Neutrophil (primary cell): ENCODE measurements at regions not wholly inside any gene's neighbourhood (a gene's known extent, or its start where the extent isn't known, plus 50 kb on each side); places are given as distances from the start of the nearest gene placed in this dataset.

Experiments
- H3K27ac ChIP-seq: fragments of 200-600 bp; sonication (generic); 2 replicates; pipeline ENCODE4 v1.5.1; 2016; ENCODE audit warnings: mild to moderate bottlenecking, moderate library complexity
- H3K27me3 ChIP-seq: fragments of 200-600 bp; sonication (generic); 2 replicates; pipeline ENCODE4 v1.6.0; 2016; ENCODE audit warnings: mild to moderate bottlenecking
- H3K36me3 ChIP-seq: fragments of 200-600 bp; sonication (generic); 2 replicates; pipeline ENCODE4 v1.5.1; 2017
- H3K4me1 ChIP-seq, 2 experiments: fragments of 200-600 bp in 1 of 2; sonication (generic) in 1 of 2; 1 replicate in 1 of 2; 2 replicates in 1 of 2; pipeline versions ENCODE4 v1.5.1 to v1.6.1; 2013 to 2016; ENCODE audit warnings: low read depth in 1 of 2, low read length in 1 of 2, mild to moderate bottlenecking in 1 of 2, moderate library complexity in 1 of 2; ENCODE audit not compliant: control insufficient read depth in 1 of 2, insufficient read depth in 1 of 2
- H3K4me3 ChIP-seq, 2 experiments: fragments of 200-600 bp in 1 of 2; sonication (generic) in 1 of 2; 1 replicate in 1 of 2; 2 replicates in 1 of 2; pipeline ENCODE4 v1.5.1; 2013 to 2016; ENCODE audit warnings: low read depth in 1 of 2, low read length in 1 of 2, mild to moderate bottlenecking in 1 of 2, moderate library complexity in 1 of 2
- H3K9me3 ChIP-seq: fragments of 200-600 bp; sonication (generic); 2 replicates; pipeline ENCODE4 v1.5.1; 2016
- TF ChIP-seq, protein P1 (sequence below): fragments of 200-600 bp; sonication (generic); IDR thresholded peaks from 2 replicates; pipeline ENCODE4 v1.5.1; 2016; ENCODE audit warnings: antibody characterized with exemption

DNA sequence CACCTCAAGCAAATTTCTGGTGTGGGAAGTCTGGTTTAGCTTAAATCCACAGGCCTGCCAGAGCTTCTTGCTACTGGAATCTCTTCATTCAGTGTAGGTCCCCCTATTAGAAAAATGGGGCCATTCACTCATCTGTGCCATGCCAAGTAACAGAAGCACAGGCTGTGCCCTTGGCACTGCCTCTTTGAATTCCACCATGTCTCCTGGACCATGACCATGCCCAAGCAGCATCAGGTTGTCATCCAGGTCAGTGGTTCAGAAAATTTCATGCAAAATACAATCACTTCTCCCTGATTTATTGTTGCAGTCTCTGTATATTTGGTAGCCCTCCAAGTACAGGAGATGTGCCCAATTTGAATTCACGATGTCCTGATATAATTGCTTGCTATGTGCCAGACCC, 602.1 kb upstream of the ZNF385D start:
- Histone ChIP-seq H3K36me3 (no peaks in the 10 kb centered on the region), H3K27me3 (no peaks in the 10 kb centered on the region), H3K9me3 (no peaks in the 10 kb centered on the region), H3K27ac (no peak overlapping the region), H3K4me1 (no peaks in the 10 kb centered on the region), H3K4me3 (no peak overlapping the region)
- TF ChIP-seq, protein P1, sequence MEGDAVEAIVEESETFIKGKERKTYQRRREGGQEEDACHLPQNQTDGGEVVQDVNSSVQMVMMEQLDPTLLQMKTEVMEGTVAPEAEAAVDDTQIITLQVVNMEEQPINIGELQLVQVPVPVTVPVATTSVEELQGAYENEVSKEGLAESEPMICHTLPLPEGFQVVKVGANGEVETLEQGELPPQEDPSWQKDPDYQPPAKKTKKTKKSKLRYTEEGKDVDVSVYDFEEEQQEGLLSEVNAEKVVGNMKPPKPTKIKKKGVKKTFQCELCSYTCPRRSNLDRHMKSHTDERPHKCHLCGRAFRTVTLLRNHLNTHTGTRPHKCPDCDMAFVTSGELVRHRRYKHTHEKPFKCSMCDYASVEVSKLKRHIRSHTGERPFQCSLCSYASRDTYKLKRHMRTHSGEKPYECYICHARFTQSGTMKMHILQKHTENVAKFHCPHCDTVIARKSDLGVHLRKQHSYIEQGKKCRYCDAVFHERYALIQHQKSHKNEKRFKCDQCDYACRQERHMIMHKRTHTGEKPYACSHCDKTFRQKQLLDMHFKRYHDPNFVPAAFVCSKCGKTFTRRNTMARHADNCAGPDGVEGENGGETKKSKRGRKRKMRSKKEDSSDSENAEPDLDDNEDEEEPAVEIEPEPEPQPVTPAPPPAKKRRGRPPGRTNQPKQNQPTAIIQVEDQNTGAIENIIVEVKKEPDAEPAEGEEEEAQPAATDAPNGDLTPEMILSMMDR: no peak

DNA sequence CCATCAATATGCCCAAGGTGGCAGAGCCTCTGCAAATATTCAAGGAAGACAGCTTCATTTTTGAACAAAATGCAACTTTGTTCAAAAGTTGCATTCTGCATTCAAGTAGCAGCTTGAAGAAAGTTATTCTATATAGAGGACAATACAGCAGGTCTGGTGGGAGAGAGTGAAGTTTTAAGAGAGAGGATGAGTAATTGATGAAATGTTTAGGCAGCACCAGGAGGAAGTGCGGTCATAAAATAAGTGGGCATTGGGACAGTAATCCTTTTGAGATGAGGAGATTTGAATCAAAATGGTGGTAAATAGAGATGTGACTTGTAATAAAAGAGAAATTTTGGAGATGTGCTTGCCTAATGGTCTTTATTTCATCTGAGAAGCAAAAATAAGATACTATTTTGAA, 607.3 kb upstream of the ZNF385D start:
- TF ChIP-seq, protein P1: no peak
- Histone ChIP-seq H3K9me3 (no peaks in the 10 kb centered on the region), H3K4me1 (no peaks in the 10 kb centered on the region), H3K4me3 (no peak overlapping the region), H3K27me3 (no peaks in the 10 kb centered on the region), H3K27ac (no peak overlapping the region), H3K36me3 (no peaks in the 10 kb centered on the region)

DNA sequence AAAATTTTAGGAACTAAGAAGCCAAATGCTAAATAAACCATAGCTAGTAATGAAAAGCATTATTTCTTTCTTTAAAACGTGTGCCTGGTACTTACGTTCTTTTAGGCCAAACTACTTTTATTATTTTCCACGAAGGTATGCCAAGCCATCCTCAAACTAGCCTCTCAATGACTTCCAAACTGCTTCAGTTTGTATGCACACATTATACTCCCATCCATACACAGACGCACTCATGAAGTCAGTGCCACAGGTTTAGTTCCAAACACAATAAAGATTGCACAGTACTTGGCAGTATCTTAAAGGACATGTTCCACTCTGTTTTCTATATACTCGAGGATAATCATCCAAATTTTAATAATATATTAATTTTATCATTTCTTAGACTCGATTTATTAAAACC, 609.2 kb upstream of the ZNF385D start:
- Histone ChIP-seq H3K9me3 (no peaks in the 10 kb centered on the region), H3K4me3 (no peak overlapping the region), H3K36me3 (no peaks in the 10 kb centered on the region), H3K27me3 (no peaks in the 10 kb centered on the region), H3K27ac (no peak overlapping the region), H3K4me1 (no peaks in the 10 kb centered on the region)
- TF ChIP-seq, protein P1: no peak

DNA sequence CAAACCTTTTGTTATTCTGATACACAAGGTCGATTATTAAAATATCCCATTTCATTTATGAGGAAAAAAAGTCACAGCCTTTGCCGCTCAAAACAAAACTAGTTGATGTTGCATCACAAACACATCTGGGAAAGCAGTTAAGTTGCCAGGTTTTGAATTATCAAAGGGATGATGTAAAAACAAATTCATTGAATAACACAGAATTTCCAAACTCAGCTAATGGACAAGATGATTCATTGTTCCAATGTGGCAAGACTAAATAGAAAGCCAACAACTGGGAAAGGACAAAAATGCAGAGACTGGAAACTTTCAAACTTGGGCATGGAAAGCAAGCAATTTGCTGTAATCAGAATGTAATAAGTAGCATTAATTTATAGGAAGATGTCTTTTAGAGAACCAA, 610.0 kb upstream of the ZNF385D start:
- H3K4me1 ChIP-seq: no peaks in the 10 kb centered on the region
- TF ChIP-seq, protein P1: no peak
- H3K27me3 ChIP-seq: no peaks in the 10 kb centered on the region
- no peak overlapping the region for H3K4me3 ChIP-seq
- no peak overlapping the region for H3K27ac ChIP-seq
- H3K9me3 ChIP-seq: no peaks in the 10 kb centered on the region
- no peaks in the 10 kb centered on the region for H3K36me3 ChIP-seq

DNA sequence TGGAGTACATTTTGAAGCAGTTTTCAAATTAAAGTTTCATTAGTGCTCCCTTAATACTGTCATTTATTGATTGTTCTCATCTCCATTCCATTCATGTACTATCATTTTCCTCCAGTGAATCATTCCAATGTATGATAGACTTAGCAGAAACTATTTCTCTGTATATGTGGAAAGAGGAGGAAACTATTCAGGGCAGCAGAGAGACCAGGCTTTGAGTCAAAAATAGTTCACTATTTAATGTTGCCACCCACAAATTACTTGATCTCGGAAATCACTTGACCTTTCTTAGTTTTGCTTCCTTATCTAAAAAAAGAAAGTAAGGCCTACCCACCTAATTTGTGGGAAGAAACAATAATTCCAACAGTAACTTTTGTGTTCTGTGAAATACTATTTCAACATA, 610.5 kb upstream of the ZNF385D start:
- H3K36me3 ChIP-seq: no peaks in the 10 kb centered on the region
- H3K9me3 ChIP-seq: no peaks in the 10 kb centered on the region
- TF ChIP-seq, protein P1: no peak
- H3K27ac ChIP-seq: no peak overlapping the region
- no peaks in the 10 kb centered on the region for H3K27me3 ChIP-seq
- H3K4me1 ChIP-seq: no peaks in the 10 kb centered on the region
- no peak overlapping the region for H3K4me3 ChIP-seq

DNA sequence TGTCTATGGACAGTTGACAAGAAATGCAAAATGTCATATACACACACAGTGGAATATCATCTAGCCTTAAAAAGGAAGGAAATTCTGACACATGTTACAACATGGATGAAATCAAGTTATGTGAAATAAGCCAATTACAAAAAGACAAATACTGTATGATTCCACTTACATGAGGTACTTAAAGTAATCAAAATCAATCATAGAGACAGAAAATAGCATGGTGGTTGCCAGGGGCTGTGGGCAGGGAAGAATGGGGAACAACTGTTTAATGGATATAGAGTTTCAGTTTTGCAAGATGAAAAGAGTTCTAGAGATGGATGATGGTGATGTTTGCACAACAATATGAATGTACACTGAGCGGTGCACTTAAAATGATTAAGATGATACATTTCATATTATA, 613.8 kb upstream of the ZNF385D start:
- no peaks in the 10 kb centered on the region for H3K4me1 ChIP-seq
- H3K27me3 ChIP-seq: no peaks in the 10 kb centered on the region
- H3K36me3 ChIP-seq: no peaks in the 10 kb centered on the region
- H3K27ac ChIP-seq: no peak overlapping the region
- no peaks in the 10 kb centered on the region for H3K9me3 ChIP-seq
- H3K4me3 ChIP-seq: no peak overlapping the region
- TF ChIP-seq, protein P1: no peak
